Testis (tissue), 2 donors: ENCODE measurements at regions not wholly inside any gene's neighbourhood (a gene's known extent, or its start where the extent isn't known, plus 50 kb on each side); places are given as distances from the start of the nearest gene placed in this dataset.

Source experiments
- DNase-seq: peaks from one replicate; pipeline ENCODE4 v3.0.0-alpha.2; 2019
- H3K27ac ChIP-seq, 2 donors: fragments of 200-600 bp; sonication (generic); one replicate each; pipeline ENCODE4 v1.5.1; 2019
- H3K27me3 ChIP-seq: fragments of 200-600 bp; sonication (generic); one replicate; pipeline ENCODE4 v1.5.1; 2019
- H3K36me3 ChIP-seq: fragments of 200-600 bp; sonication (generic); one replicate; pipeline ENCODE4 v1.5.1; 2017; ENCODE audit warnings: low read depth; ENCODE audit errors: missing control alignments
- H3K4me1 ChIP-seq: fragments of 200-600 bp; sonication (generic); one replicate; pipeline ENCODE4 v1.5.1; 2019
- H3K4me3 ChIP-seq, 2 donors: fragments of 200-600 bp; sonication (generic); one replicate each; pipeline ENCODE4 v1.5.1; 2017 to 2019
- H3K9me3 ChIP-seq: fragments of 200-600 bp; sonication (generic); one replicate; pipeline ENCODE4 v1.5.1; 2017
- CTCF ChIP-seq, 3 experiments: fragments of 450-650 bp in 2 of 3; fragments of 200-600 bp in 1 of 3; sonication (generic) in 1 of 3; IDR thresholded peaks; one replicate each; pipeline ENCODE4 v1.5.1; 2016 to 2019; ENCODE audit warnings: antibody characterized with exemption in 3 of 3, mild to moderate bottlenecking in 2 of 3, moderate library complexity in 1 of 3
- POLR2A ChIP-seq: fragments of 450-650 bp; IDR thresholded peaks from one replicate; pipeline ENCODE4 v1.6.1; 2017; ENCODE audit warnings: antibody characterized with exemption, mild to moderate bottlenecking, moderate library complexity
- WGBS, 2 donors: methylation state at CpG; one replicate each; pipeline ENCODE4 v1.1.5; 2018; 5-methylcytosine and 5-hydroxymethylcytosine counted together
- intact Hi-C: fragments of 100-400 bp; cut with DNase I; formaldehyde crosslinking; loops from one replicate; pipeline ENCODE4 v1.15.1; 2023; ENCODE audit warnings: low total_unique reads

GRCh38 chr16:79734721-79735120 lies 134.2 kb upstream of the MAF start:
- TF ChIP-seq CTCF (IDR thresholded peaks at IDR 0.05) = no peak
- no peak for TF ChIP-seq POLR2A
- Histone ChIP-seq H3K4me1 (no peaks in the 10 kb centered on the region), H3K4me3 (no peak overlapping the region), H3K27me3 (no peaks in the 10 kb centered on the region), H3K9me3 (no peaks in the 10 kb centered on the region), H3K36me3 (no peaks in the 10 kb centered on the region), H3K27ac (no peak overlapping the region)
- DNase-seq = no peak
- intact Hi-C loops = no loop called here
- WGBS, 2 donors = 66 to 73% methylated on average over 2 of the region's 2 CpGs

DNA sequence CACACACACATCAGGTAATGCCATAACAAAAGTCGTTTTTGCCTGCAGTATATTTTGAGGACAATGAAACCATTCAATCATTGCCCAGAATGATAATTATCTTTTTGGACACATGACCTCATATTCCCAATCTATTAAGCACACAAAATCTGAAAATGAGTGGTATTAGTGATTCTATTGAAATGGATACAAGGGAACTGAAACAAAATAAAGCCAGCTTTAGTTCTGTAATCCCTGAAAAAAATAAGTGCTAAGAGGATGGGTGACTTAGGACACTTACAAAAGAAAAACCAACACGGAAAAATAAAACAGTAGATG lies 128.3 kb upstream of the MAF start:
- WGBS, 2 donors = 76 to 79% methylated on average over 2 of the region's 2 CpGs
- intact Hi-C loops = no loop called here

DNA sequence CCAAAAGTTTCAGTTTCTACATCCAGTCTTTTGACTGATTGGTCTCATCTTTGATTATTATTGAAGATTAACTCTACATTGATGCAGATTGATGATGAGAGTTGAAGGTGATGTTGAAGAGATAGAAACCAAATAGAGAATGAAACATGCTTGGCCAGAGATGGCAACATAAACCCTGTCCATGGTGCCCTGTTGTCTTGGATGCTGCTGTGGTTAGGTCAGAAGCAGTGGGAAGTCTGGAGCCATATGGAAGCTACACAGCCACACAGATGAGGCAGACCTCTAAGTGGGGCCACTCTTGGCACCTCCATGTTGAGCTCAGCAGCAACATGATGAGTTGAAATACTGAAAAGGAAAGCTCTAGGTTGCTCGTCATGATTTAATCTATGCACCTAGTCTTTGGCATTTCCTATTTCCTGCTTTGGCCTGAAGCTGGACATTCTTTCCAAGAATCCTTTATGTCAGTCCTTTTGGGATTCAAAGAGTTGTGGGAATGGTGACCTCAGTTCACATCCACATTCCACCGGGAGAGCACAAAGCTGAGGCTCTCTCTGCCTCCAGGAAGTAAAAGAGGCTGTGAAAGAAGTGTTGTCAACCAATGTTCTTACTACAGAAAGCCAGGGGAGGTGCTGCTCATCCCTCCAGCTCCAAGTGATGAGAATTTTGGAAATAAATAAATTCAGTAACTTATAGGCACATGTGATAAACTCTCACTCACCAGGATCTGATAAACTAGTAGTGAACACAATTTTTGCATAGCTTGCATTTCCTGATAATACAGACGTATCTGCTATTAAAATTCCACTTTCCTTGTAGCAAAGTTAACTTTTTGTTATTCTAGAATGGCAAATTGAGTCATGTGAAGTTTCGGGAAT lies 127.7 kb upstream of the MAF start:
- intact Hi-C loops = no loop called here
- TF ChIP-seq CTCF (IDR thresholded peaks at IDR 0.05) (no peak), POLR2A (no peak)

More for the DNA sequence above, 128.3 kb upstream of the MAF start:
- Histone ChIP-seq H3K36me3 (no peaks in the 10 kb centered on the region), H3K4me1 (no peaks in the 10 kb centered on the region), H3K27ac (no peak overlapping the region), H3K9me3 (no peaks in the 10 kb centered on the region), H3K4me3 (no peak overlapping the region), H3K27me3 (no peaks in the 10 kb centered on the region)
- DNase-seq = no peak
- no peak for TF ChIP-seq POLR2A
- TF ChIP-seq CTCF (IDR thresholded peaks at IDR 0.05) = no peak

DNA sequence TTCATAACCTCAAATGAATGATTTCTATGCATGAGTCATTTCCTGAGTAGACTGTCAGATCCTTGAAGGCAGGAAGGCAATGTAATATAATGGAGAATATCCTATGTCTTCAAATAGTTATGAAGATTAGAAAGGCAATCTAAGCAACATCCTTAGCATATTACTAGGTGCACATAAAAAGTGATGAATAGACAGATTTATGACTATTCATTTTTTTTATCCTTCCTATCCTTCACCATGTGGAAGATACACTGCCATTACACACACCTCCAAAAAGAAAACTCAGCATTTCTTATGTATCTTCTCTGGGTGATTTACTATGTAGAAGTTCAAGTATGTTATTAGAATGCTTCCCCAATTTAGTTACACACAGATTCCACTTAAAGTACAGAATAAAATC lies 126.4 kb upstream of the MAF start:
- no peak overlapping the region for H3K4me3 ChIP-seq
- TF ChIP-seq POLR2A = no peak
- no peak for TF ChIP-seq CTCF (IDR thresholded peaks at IDR 0.05)
- DNase-seq = no peak
- H3K27ac ChIP-seq = no peak overlapping the region
- intact Hi-C loops = no loop called here
- no peaks in the 10 kb centered on the region for H3K27me3 ChIP-seq
- H3K36me3 ChIP-seq = no peaks in the 10 kb centered on the region
- no peaks in the 10 kb centered on the region for H3K9me3 ChIP-seq
- H3K4me1 ChIP-seq = peaks cover 1% of the 10 kb centered on the region

More for the DNA sequence above, 127.7 kb upstream of the MAF start:
- Histone ChIP-seq H3K9me3 (no peaks in the 10 kb centered on the region), H3K36me3 (no peaks in the 10 kb centered on the region), H3K4me3 (no peak overlapping the region), H3K4me1 (no peaks in the 10 kb centered on the region), H3K27me3 (no peaks in the 10 kb centered on the region), H3K27ac (no peak overlapping the region)
- DNase-seq = no peak
- 66 to 76% methylated on average over 4 of the region's 4 CpGs for WGBS, 2 donors

DNA sequence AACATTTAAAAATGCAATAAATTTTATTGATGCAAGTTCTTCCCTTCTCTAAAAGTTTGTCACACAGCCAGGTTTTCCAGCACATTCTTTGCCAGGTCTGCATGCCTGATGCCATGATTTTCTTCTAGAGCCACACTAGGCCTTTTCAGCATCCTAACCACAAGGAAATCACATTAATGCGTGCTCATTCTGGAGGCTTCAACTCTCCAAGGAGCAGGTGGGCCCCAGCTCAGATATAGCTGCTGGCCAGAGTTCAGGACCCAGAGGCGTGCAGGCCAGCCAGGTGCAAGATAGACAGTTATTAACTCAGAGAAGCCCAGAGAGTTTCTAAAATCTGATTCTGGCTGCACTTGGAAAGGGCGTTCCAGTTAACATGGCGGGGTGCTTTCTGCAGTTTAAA lies 124.5 kb upstream of the MAF start:
- Histone ChIP-seq H3K27ac (no peak overlapping the region), H3K36me3 (no peaks in the 10 kb centered on the region), H3K27me3 (no peaks in the 10 kb centered on the region), H3K4me3 (no peak overlapping the region), H3K9me3 (no peaks in the 10 kb centered on the region), H3K4me1 (peaks cover 8% of the 10 kb centered on the region)
- no peak for TF ChIP-seq CTCF (IDR thresholded peaks at IDR 0.05)
- TF ChIP-seq POLR2A = no peak
- intact Hi-C loops = no loop called here
- WGBS, 2 donors = 93% methylated on average over 3 to 4 of the region's 4 CpGs
- DNase-seq = no peak
